Naive thymus-derived CD4-positive, alpha-beta T cell (primary cell): ENCODE measurements at regions not wholly inside any gene's neighbourhood (a gene's known extent, or its start where the extent isn't known, plus 50 kb on each side); places are given as distances from the start of the nearest gene placed in this dataset.
A peak's percentile ranks its signal among the peaks of the same experiment; 100 is the strongest.

Source experiments
- ATAC-seq: fragments of 150-1000 bp; cut with Tn5 transposase; 2 replicates; pipeline ENCODE4 v1.10.0; 2021; ENCODE audit warnings: mild to moderate bottlenecking, moderate library complexity
- CTCF ChIA-PET: fragments of 350-600 bp; sonication (Branson Sonifier 250); formaldehyde crosslinking; loops from one replicate; lab custom pipeline; 2021; ENCODE audit warnings: antibody characterized with exemption; lab: Charles Lee
- POLR2A ChIA-PET: fragments of 350-600 bp; sonication (Branson Sonifier 250); formaldehyde crosslinking; loops from one replicate; lab custom pipeline; 2021; ENCODE audit warnings: antibody characterized with exemption, inconsistent platforms; lab: Charles Lee
- DNase-seq, 9 donors: peaks; one replicate each; pipeline versions ENCODE4 v3.0.0 to v3.0.0-alpha.2; 2020 to 2022; ENCODE audit warnings: mixed read lengths in 1 of 9
- H3K27ac ChIP-seq: one replicate; pipeline ENCODE4 v1.7.0; 2013; ENCODE audit warnings: mild to moderate bottlenecking, low read depth, low read length, moderate library complexity
- H3K27me3 ChIP-seq, 2 donors: one replicate each; pipeline ENCODE4 v1.7.0; 2013; ENCODE audit warnings: low read length in 2 of 2, mild to moderate bottlenecking in 2 of 2, moderate library complexity in 2 of 2; ENCODE audit not compliant: control insufficient read depth in 2 of 2, insufficient read depth in 2 of 2
- H3K36me3 ChIP-seq, 3 experiments: 1 replicate in 2 of 3; 2 replicates in 1 of 3; pipeline ENCODE4 v1.7.0; 2013; ENCODE audit warnings: low read length in 3 of 3, mild to moderate bottlenecking in 3 of 3, moderate library complexity in 1 of 3; ENCODE audit not compliant: insufficient read depth in 3 of 3, control insufficient read depth in 2 of 3
- H3K4me1 ChIP-seq, 2 donors: one replicate each; pipeline ENCODE4 v1.7.0; 2013; ENCODE audit warnings: low read length in 2 of 2, mild to moderate bottlenecking in 2 of 2, moderate library complexity in 1 of 2; ENCODE audit not compliant: control insufficient read depth in 2 of 2, insufficient read depth in 2 of 2
- H3K4me3 ChIP-seq: 2 replicates; pipeline ENCODE4 v1.7.0; 2013; ENCODE audit warnings: mild to moderate bottlenecking, low read length
- H3K9me3 ChIP-seq, 3 experiments: 1 replicate in 2 of 3; 2 replicates in 1 of 3; pipeline ENCODE4 v1.7.0; 2013; ENCODE audit warnings: low read length in 3 of 3; ENCODE audit not compliant: control insufficient read depth in 2 of 3
- H3K27ac Mint-ChIP-seq, 9 donors: one replicate each; pipeline ENCODE4 v1.8.0; 2020 to 2022; ENCODE audit warnings: mixed read lengths in 9 of 9, mild to moderate bottlenecking in 8 of 9, moderate library complexity in 5 of 9, inconsistent platforms in 2 of 9
- H3K27me3 Mint-ChIP-seq, 5 donors: one replicate each; pipeline ENCODE4 v1.8.0; 2021 to 2022; ENCODE audit warnings: mixed read lengths in 5 of 5, mild to moderate bottlenecking in 1 of 5
- H3K36me3 Mint-ChIP-seq, 5 donors: one replicate each; pipeline ENCODE4 v1.8.0; 2020 to 2022; ENCODE audit warnings: mixed read lengths in 5 of 5, mild to moderate bottlenecking in 3 of 5, inconsistent platforms in 1 of 5
- H3K4me1 Mint-ChIP-seq, 7 donors: one replicate each; pipeline ENCODE4 v1.8.0; 2020 to 2022; ENCODE audit warnings: mixed read lengths in 7 of 7, mild to moderate bottlenecking in 3 of 7, inconsistent platforms in 1 of 7
- H3K4me3 Mint-ChIP-seq, 10 donors: one replicate each; pipeline ENCODE4 v1.8.0; 2020 to 2022; ENCODE audit warnings: mild to moderate bottlenecking in 10 of 10, mixed read lengths in 10 of 10, moderate library complexity in 6 of 10, inconsistent platforms in 2 of 10
- H3K9me3 Mint-ChIP-seq, 11 donors: one replicate each; pipeline ENCODE4 v1.8.0; 2020 to 2022; ENCODE audit warnings: mixed read lengths in 11 of 11, mild to moderate bottlenecking in 4 of 11, inconsistent platforms in 1 of 11, moderate library complexity in 1 of 11
- intact Hi-C, 2 donors: fragments of 100-400 bp; cut with micrococcal nuclease; formaldehyde crosslinking; loops; one replicate each; pipeline ENCODE4 v1.15.1; 2023

- Histone ChIP-seq H3K27me3 (no peaks in the 10 kb centered on the region), H3K4me1 (no peaks in the 10 kb centered on the region), H3K27ac (no peak overlapping the region), H3K4me3 (no peak overlapping the region), H3K9me3 (no peaks in the 10 kb centered on the region), H3K36me3 (no peaks in the 10 kb centered on the region)
- intact Hi-C loops = no loop called here
- H3K27ac Mint-ChIP-seq = peak overlapping the region in 1 of 9 donors; percentile 16
- ATAC-seq (no peak), DNase-seq (no peak)
- ChIA-PET POLR2A (no interaction called here), CTCF (no interaction called here)
- H3K9me3 Mint-ChIP-seq = peaks cover 0 to 15% (median 2%) of the 10 kb centered on the region in 11 donors
- no peaks in the 10 kb centered on the region for H3K36me3 Mint-ChIP-seq
- H3K4me3 Mint-ChIP-seq = no peak overlapping the region
- no peaks in the 10 kb centered on the region for H3K27me3 Mint-ChIP-seq
- H3K4me1 Mint-ChIP-seq = no peaks in the 10 kb centered on the region
Observed at GRCh38 chr21:16535102-16535422, 805.3 kb downstream of the USP25 start.

- H3K36me3 Mint-ChIP-seq = no peaks in the 10 kb centered on the region
- POLR2A ChIA-PET = no interaction called here
- no peaks in the 10 kb centered on the region for H3K27me3 Mint-ChIP-seq
- Histone ChIP-seq H3K36me3 (no peaks in the 10 kb centered on the region), H3K4me1 (no peaks in the 10 kb centered on the region), H3K27me3 (no peaks in the 10 kb centered on the region), H3K4me3 (no peak overlapping the region), H3K9me3 (no peaks in the 10 kb centered on the region), H3K27ac (no peak overlapping the region)
- ATAC-seq (no peak), DNase-seq (no peak)
- H3K9me3 Mint-ChIP-seq = peaks cover 0 to 15% (median 2%) of the 10 kb centered on the region in 11 donors
- intact Hi-C loops = no loop called here
- CTCF ChIA-PET = no interaction called here
- no peak overlapping the region for H3K27ac Mint-ChIP-seq
- no peak overlapping the region for H3K4me3 Mint-ChIP-seq
- no peaks in the 10 kb centered on the region for H3K4me1 Mint-ChIP-seq
Observed at GRCh38 chr21:16535626-16536025, 805.8 kb downstream of the USP25 start.

GRCh38 chr21:16536140-16536539 is 806.4 kb downstream of the USP25 start:
- ChIA-PET POLR2A (no interaction called here), CTCF (no interaction called here)
- no peaks in the 10 kb centered on the region for H3K27me3 ChIP-seq
- no peak overlapping the region for H3K4me3 ChIP-seq
- no peak for ATAC-seq
- H3K4me3 Mint-ChIP-seq = no peak overlapping the region
- H3K36me3 ChIP-seq = no peaks in the 10 kb centered on the region
- H3K9me3 ChIP-seq = no peaks in the 10 kb centered on the region
- no peak overlapping the region for H3K27ac ChIP-seq
- no peaks in the 10 kb centered on the region for H3K36me3 Mint-ChIP-seq
- no peak overlapping the region for H3K27ac Mint-ChIP-seq
- no peaks in the 10 kb centered on the region for H3K27me3 Mint-ChIP-seq
- H3K9me3 Mint-ChIP-seq = peaks cover 0 to 13% (median 2%) of the 10 kb centered on the region in 11 donors
- DNase-seq = no peak
- intact Hi-C loops = no loop called here
- no peaks in the 10 kb centered on the region for H3K4me1 Mint-ChIP-seq
- H3K4me1 ChIP-seq = no peaks in the 10 kb centered on the region

- POLR2A ChIA-PET = no interaction called here
- no peak for ATAC-seq
- no peak for DNase-seq
- Histone ChIP-seq H3K4me1 (no peaks in the 10 kb centered on the region), H3K9me3 (no peaks in the 10 kb centered on the region), H3K27me3 (no peaks in the 10 kb centered on the region), H3K36me3 (no peaks in the 10 kb centered on the region), H3K4me3 (no peak overlapping the region), H3K27ac (no peak overlapping the region)
- H3K4me3 Mint-ChIP-seq = no peak overlapping the region
- H3K9me3 Mint-ChIP-seq = peaks cover 0 to 9% (median 0%) of the 10 kb centered on the region in 11 donors
- no peaks in the 10 kb centered on the region for H3K36me3 Mint-ChIP-seq
- H3K27me3 Mint-ChIP-seq = no peaks in the 10 kb centered on the region
- intact Hi-C loops = no loop called here
- CTCF ChIA-PET = no interaction called here
- H3K4me1 Mint-ChIP-seq = no peaks in the 10 kb centered on the region
- H3K27ac Mint-ChIP-seq = no peak overlapping the region
Observed at GRCh38 chr21:16536643-16537434, 807.1 kb downstream of the USP25 start.

GRCh38 chr21:16537501-16537900 is 807.7 kb downstream of the USP25 start:
- Mint-ChIP-seq H3K9me3 (peaks cover 0 to 12% (median 0%) of the 10 kb centered on the region in 11 donors), H3K27ac (no peak overlapping the region), H3K4me1 (no peaks in the 10 kb centered on the region), H3K4me3 (no peak overlapping the region), H3K36me3 (no peaks in the 10 kb centered on the region), H3K27me3 (no peaks in the 10 kb centered on the region)
- intact Hi-C loops = no loop called here
- Histone ChIP-seq H3K36me3 (no peaks in the 10 kb centered on the region), H3K4me3 (no peak overlapping the region), H3K9me3 (no peaks in the 10 kb centered on the region), H3K27me3 (no peaks in the 10 kb centered on the region), H3K27ac (no peak overlapping the region), H3K4me1 (no peaks in the 10 kb centered on the region)
- ATAC-seq (no peak), DNase-seq (no peak)
- ChIA-PET CTCF (no interaction called here), POLR2A (no interaction called here)

GRCh38 chr21:16538405-16538804 is 808.6 kb downstream of the USP25 start:
- Mint-ChIP-seq H3K27ac (no peak overlapping the region), H3K4me1 (no peaks in the 10 kb centered on the region), H3K27me3 (no peaks in the 10 kb centered on the region), H3K4me3 (no peak overlapping the region), H3K36me3 (no peaks in the 10 kb centered on the region), H3K9me3 (peaks cover 0 to 9% (median 0%) of the 10 kb centered on the region in 11 donors)
- DNase-seq = no peak
- ChIA-PET CTCF (no interaction called here), POLR2A (no interaction called here)
- H3K4me3 ChIP-seq = no peak overlapping the region
- intact Hi-C loops = no loop called here
- H3K9me3 ChIP-seq = no peaks in the 10 kb centered on the region
- no peak for ATAC-seq
- no peaks in the 10 kb centered on the region for H3K4me1 ChIP-seq
- no peak overlapping the region for H3K27ac ChIP-seq
- no peaks in the 10 kb centered on the region for H3K27me3 ChIP-seq
- H3K36me3 ChIP-seq = no peaks in the 10 kb centered on the region

GRCh38 chr21:16538936-16539440 is 809.2 kb downstream of the USP25 start:
- no peaks in the 10 kb centered on the region for H3K36me3 Mint-ChIP-seq
- no peak overlapping the region for H3K4me3 ChIP-seq
- no peaks in the 10 kb centered on the region for H3K4me1 ChIP-seq
- no peaks in the 10 kb centered on the region for H3K36me3 ChIP-seq
- CTCF ChIA-PET = no interaction called here
- H3K27me3 ChIP-seq = no peaks in the 10 kb centered on the region
- H3K9me3 Mint-ChIP-seq = peaks cover 0 to 7% (median 0%) of the 10 kb centered on the region in 11 donors
- H3K27ac ChIP-seq = no peak overlapping the region
- H3K27me3 Mint-ChIP-seq = no peaks in the 10 kb centered on the region
- no peaks in the 10 kb centered on the region for H3K4me1 Mint-ChIP-seq
- H3K9me3 ChIP-seq = no peaks in the 10 kb centered on the region
- ATAC-seq (no peak), DNase-seq (no peak)
- no peak overlapping the region for H3K4me3 Mint-ChIP-seq
- H3K27ac Mint-ChIP-seq = no peak overlapping the region
- POLR2A ChIA-PET = no interaction called here
- intact Hi-C loops = no loop called here
